Mucosa of gallbladder (tissue), 1 donor: ENCODE measurements at regions not wholly inside any gene's neighbourhood (a gene's known extent, or its start where the extent isn't known, plus 50 kb on each side); places are given as distances from the start of the nearest gene placed in this dataset.

Experiments used
- DNase-seq: peaks from one replicate; pipeline ENCODE4 v3.0.0-alpha.2; 2020; ENCODE audit warnings: low spot score
- donor health status: DM: no; HTN: no; CAD: no.

DNA sequence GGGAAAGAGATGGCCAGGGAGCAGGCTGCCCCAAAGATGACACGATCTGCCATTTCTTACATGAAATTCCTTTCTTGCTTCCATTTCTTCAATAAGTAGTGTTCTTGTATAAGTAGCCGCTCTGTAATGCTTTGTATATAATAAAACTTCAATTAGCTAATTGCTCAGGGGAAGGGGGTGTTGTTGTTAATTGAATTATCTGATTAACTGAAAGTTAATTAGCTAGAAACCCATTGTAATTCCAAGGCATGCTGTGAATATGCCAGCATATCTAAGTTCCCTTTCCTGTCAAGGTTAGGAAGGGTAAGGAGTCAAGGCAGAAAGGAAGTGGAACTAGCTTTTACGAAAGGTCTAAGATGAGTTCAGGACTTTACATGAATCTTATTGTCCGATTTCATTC lies 765.9 kb downstream of the TYW1 start:
- no peak for DNase-seq

- DNase-seq, result peak; percentile 31
Measured at GRCh38 chr7:67764289-67764688, 767.7 kb downstream of the TYW1 start.

DNA sequence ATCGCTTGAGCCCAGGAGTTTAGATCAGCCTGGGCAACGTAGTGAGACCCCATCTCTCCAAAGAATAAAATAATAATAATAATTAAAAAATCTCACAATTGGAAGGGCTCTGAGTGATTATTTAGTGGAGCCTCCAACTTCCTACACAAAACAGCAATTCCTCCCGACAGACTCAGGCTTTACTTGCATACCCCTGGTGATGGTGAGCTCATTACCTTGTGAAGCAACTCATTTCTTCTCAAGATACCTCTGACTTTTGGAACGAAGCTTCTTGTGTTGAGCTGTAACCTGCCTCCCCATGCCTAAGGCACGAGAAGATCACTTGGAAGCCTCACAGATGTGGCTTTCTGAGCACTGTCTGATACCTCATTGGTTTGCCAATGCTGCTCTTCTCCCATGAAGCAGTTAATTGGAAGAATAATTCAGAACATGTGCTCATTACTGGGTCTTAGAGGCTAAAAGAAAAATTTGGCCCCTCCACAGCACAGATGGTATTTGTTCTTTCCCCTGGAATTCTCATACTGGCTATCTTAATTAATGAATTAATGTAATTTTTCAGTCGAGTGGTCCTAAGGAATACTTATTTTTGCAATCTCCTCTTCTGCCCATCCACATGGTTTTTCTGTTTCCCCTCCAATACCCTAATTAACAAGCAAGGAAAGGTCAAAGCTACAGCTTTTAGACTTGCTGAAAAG lies 769.0 kb downstream of the TYW1 start:
- DNase-seq, result no peak

- no peak for DNase-seq
Measured at GRCh38 chr7:67766906-67767410, 770.3 kb downstream of the TYW1 start.

GRCh38 chr7:67771846-67772605 lies 775.4 kb downstream of the TYW1 start:
- no peak for DNase-seq

DNA sequence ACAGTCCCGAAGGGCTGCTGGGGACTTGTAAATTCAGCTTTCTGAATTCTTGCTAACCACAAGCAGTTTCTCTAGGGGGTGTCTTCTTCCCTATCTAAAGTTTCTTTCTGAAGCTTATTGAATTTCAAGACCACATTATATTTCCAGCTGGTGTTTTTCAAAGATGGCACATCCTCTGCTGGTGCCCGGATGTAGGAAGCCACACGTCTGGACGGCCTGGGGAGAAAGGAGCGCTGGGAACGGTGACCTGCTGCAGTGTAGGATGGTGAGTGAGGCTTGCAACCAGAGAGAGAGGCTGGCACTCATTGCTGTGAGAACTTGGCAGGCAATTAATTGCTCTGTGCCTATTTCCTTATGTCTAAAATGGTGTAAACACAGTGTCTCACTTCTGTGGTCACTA lies 776.4 kb downstream of the TYW1 start:
- DNase-seq, result no peak

- no peak for DNase-seq
Measured at GRCh38 chr7:67777119-67777518, 780.5 kb downstream of the TYW1 start.

DNA sequence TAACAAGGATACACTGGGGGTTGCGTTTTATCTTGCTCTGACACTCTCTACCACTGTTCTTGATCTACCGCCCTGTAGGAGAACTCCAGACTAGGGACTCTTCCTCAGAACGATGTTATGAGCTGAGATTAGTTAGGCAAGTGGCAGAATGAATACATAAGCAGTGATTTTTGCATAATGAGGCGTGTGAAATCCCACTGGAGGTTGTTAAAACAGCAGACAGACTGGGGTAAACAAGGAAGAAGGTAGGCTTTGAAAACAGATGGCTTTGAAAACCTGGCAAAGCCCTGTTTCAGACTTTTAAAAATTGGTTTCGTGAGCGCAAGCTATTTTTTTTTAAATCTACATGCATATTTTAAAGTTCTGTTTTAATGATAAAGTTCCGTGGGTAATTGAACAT lies 785.2 kb downstream of the TYW1 start:
- DNase-seq, result no peak

DNA sequence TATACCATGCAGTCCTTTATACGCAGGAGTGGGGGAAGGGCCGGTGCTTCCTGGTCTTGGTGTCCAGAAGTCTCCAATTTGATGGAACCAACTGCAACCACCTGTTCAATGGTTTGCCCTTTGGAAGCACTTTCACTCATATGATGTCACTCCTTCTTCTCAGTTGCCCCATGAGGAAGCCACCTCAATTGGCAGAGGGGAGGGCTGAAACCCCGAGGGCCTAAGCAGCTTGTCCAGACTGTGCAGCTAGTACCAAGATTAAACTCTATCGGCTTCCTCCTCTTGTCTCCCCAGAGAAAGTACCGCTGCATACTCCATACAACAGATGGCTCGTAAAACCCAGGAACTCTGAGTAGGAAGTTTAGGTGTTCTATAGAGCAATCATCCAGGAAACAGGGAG lies 789.4 kb downstream of the TYW1 start:
- no peak for DNase-seq

- DNase-seq, result no peak
Measured at GRCh38 chr7:67788669-67789068, 792.0 kb downstream of the TYW1 start.

- no peak for DNase-seq
Measured at GRCh38 chr7:67791918-67792317, 795.3 kb downstream of the TYW1 start.

- DNase-seq, result no peak
Measured at GRCh38 chr7:67794544-67794943, 797.9 kb downstream of the TYW1 start.

DNA sequence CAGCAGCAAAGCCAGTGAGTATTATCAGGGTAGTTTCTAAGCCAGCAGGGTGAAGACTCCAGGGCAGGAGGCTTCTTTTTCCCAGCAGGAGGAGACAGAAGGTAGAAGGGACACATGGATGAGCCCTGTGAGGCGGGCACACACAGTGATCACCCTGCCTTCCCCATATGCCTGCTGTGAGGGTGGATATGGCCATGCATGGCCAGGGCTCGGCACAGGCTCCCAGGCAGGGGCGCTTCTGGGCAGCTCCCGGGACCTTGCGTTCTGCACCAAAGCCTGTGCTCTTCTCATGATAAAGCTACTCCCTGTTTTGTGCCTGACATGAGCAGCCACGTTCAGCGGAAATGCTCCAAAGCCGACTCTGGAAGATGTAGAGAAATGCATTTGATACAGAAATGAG lies 807.2 kb downstream of the TYW1 start:
- DNase-seq, result no peak

- DNase-seq, result no peak
Measured at GRCh38 chr7:67805921-67806471, 809.4 kb downstream of the TYW1 start.

- DNase-seq, result no peak
Measured at GRCh38 chr7:67807826-67808225, 811.2 kb downstream of the TYW1 start.

GRCh38 chr7:67809586-67809985 lies 813.0 kb downstream of the TYW1 start:
- no peak for DNase-seq

DNA sequence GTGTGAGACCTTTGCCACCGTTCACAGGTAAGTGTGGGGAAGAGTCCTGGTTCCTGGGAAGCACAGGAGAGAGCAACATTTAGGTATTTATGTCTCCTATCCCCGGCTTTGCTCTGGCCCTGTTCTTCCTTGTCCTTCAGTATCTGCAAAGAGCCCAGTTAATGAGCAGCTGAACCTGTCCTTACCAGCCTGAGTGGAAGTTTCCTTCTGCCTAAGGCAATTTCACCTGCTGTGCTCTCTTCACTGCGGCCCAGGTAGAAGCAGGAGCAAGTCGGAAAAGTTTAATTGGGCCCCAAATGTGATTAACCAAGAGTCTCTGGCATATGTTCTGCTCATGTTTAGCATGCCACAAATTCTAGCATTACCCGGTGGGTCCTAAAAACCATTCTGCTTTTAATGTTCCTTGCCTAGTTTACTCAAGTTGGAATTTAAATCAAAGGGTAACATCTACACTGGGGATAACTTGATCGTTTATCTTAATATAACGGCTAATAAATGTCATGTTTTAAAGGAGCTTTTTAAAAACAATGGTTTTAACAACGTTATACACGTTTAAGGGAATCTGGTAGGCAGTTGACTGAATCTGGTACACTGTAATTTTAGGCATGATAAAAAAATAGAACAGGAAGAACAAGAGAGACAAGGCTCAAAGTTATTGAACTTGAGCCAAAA lies 817.1 kb downstream of the TYW1 start:
- no peak for DNase-seq

DNA sequence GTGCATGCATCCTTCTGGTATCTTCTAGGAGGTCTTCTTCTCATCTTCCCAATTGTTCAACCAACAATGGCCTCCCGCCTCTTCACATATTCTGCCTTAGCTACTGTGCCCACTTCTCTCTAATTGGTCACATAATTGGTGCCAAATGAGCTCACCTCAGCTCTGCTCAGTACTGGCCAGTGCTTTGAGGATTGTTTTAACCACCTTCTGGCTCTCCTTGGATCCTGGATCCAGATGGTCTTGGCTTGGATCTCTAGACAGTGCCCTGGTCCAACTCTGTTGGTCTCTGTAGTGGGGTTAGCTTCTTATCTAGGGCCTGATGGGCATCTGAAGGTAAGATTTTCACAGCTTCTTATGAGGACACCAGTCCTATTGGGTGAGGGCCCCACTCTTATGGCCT lies 820.8 kb downstream of the TYW1 start:
- DNase-seq, result no peak

DNA sequence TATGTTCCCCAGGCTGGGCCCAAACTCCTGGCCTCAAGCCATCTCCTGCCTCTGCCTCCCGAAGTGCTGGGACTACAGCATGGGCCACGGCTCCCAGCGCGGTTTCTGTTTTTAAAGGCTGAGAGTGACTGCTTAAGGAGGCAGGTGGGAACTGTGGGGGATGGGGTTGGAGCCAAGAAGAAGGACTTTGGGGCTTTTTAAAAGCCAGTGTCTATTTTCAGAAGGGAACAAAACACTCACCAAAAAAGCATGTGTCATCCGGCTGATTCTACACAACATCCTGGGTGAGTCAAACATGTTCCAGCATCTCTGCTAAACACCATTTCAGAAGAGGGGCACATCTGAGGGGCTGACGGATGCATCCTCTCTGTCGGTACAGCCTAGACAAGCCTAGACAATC lies 824.5 kb downstream of the TYW1 start:
- no peak for DNase-seq

GRCh38 chr7:67823345-67823744 lies 826.7 kb downstream of the TYW1 start:
- peak; percentile 76 for DNase-seq

DNA sequence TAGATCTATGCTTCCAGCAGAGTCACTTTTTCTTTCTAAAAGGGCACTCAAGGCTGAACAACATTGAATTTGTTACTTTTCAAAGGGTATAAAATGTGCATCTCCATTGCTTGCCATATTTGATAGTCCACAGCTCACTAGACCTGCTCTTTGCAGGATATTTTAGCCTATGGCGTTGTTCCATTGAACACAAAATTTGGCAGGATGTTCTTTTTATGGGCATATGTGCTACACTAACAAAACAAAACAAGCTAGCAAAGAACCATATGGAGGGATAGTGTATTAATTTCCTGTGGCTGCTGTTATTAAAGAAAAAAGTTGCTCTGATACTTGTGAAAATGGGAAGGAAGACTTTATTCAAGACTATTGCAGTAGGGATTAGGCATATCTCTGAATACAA lies 828.7 kb downstream of the TYW1 start:
- DNase-seq, result no peak

- DNase-seq, result no peak
Measured at GRCh38 chr7:67841896-67842295, 845.3 kb downstream of the TYW1 start.

DNA sequence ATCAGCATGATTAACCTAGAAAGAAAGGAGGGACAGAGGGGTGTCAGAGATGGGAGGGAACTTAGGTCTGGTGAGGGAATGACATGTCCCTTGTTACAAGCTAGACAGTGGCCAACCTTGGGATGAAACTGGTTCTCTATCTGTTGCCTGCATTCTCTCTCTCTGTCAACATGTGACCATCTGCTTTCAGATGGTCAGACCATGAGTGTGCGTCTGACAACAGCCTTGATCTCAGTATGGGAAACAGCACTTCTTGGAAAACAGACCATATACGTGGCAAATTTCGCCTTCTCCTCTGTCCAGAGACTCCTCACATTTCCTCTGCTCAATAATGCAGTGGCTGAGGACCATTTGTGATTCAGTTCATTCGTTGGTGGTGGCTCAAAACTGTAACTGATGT lies 845.9 kb downstream of the TYW1 start:
- DNase-seq, result no peak
